ENCODE measurements at regions not wholly inside any gene's neighbourhood (a gene's known extent, or its start where the extent isn't known, plus 50 kb on each side); places are given as distances from the start of the nearest gene placed in this dataset.

- Mint-ChIP-seq H3K4me3 (no peak overlapping the region), H3K27me3 (ENCODE audit: low read depth) (no peaks in the 10 kb centered on the region), H3K4me1 (no peaks in the 10 kb centered on the region), H3K9me3 (no peaks in the 10 kb centered on the region), H3K36me3 (ENCODE audit: low read depth) (no peaks in the 10 kb centered on the region), H3K27ac (ENCODE audit: unreplicated experiment) (no peak overlapping the region)
- no peak for DNase-seq (ENCODE audit: low read depth, low spot score)
- TF ChIP-seq, protein P1, sequence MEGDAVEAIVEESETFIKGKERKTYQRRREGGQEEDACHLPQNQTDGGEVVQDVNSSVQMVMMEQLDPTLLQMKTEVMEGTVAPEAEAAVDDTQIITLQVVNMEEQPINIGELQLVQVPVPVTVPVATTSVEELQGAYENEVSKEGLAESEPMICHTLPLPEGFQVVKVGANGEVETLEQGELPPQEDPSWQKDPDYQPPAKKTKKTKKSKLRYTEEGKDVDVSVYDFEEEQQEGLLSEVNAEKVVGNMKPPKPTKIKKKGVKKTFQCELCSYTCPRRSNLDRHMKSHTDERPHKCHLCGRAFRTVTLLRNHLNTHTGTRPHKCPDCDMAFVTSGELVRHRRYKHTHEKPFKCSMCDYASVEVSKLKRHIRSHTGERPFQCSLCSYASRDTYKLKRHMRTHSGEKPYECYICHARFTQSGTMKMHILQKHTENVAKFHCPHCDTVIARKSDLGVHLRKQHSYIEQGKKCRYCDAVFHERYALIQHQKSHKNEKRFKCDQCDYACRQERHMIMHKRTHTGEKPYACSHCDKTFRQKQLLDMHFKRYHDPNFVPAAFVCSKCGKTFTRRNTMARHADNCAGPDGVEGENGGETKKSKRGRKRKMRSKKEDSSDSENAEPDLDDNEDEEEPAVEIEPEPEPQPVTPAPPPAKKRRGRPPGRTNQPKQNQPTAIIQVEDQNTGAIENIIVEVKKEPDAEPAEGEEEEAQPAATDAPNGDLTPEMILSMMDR (conservative IDR thresholded peaks at IDR 0.05) = no peak
These were observed 143.5 kb downstream of the TFPI2 start for GRCh38 chr7:93747019-93747418.

GRCh38 chr7:93739424-93739823 is 151.1 kb downstream of the TFPI2 start:
- H3K36me3 Mint-ChIP-seq (ENCODE audit: low read depth) = no peaks in the 10 kb centered on the region
- H3K27me3 Mint-ChIP-seq (ENCODE audit: low read depth) = no peaks in the 10 kb centered on the region
- TF ChIP-seq, protein P1 (conservative IDR thresholded peaks at IDR 0.05) = no peak
- H3K4me1 Mint-ChIP-seq = no peaks in the 10 kb centered on the region
- no peak overlapping the region for H3K4me3 Mint-ChIP-seq
- H3K9me3 Mint-ChIP-seq = no peaks in the 10 kb centered on the region
- no peak overlapping the region for H3K27ac Mint-ChIP-seq (ENCODE audit: unreplicated experiment)
- no peak for DNase-seq (ENCODE audit: low read depth, low spot score)

- TF ChIP-seq, protein P1 (conservative IDR thresholded peaks at IDR 0.05) = no peak
- Mint-ChIP-seq H3K27ac (ENCODE audit: unreplicated experiment) (no peak overlapping the region), H3K9me3 (no peaks in the 10 kb centered on the region), H3K4me1 (no peaks in the 10 kb centered on the region), H3K27me3 (ENCODE audit: low read depth) (no peaks in the 10 kb centered on the region), H3K4me3 (no peak overlapping the region), H3K36me3 (ENCODE audit: low read depth) (no peaks in the 10 kb centered on the region)
- DNase-seq (ENCODE audit: low read depth, low spot score) = no peak
These were observed 152.6 kb downstream of the TFPI2 start for GRCh38 chr7:93737953-93738352.

DNA sequence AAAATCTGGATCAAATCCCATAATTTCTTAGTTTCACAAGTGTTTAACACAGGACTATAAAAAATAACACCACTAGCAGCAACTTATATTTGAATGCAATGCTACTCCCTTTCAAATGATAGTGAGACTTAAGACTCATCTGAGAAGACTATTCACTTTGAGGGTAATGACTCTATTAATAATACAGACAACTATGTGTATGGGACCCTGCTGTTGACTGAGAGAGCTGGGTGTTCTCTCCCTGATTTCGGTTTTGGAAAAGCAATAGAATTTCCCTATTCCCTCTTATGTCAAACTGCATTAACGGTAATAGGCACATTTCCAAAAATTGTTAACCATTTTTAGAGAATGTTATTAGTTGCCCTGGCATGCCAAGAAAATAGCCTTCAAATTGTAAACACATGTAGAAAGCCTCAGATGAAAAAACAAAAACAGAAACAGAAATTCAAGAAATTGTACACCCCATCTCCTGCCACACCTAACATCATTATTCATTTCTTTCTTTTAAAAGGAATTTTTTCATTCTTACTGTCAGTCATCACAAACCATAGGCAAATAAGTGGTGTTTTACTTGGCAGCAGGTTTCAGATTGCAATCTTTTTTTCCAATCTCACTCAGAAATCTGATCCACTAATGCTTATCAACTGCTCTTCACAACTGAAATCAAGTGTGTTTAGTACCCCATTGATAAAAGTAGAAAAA is 153.7 kb downstream of the TFPI2 start:
- DNase-seq (ENCODE audit: low read depth, low spot score) = no peak
- Mint-ChIP-seq H3K27me3 (ENCODE audit: low read depth) (no peaks in the 10 kb centered on the region), H3K27ac (ENCODE audit: unreplicated experiment) (no peak overlapping the region), H3K36me3 (ENCODE audit: low read depth) (peaks cover 4% of the 10 kb centered on the region), H3K4me3 (no peak overlapping the region), H3K4me1 (no peaks in the 10 kb centered on the region), H3K9me3 (peaks cover 3% of the 10 kb centered on the region)
- TF ChIP-seq, protein P1 (conservative IDR thresholded peaks at IDR 0.05) = no peak

DNA sequence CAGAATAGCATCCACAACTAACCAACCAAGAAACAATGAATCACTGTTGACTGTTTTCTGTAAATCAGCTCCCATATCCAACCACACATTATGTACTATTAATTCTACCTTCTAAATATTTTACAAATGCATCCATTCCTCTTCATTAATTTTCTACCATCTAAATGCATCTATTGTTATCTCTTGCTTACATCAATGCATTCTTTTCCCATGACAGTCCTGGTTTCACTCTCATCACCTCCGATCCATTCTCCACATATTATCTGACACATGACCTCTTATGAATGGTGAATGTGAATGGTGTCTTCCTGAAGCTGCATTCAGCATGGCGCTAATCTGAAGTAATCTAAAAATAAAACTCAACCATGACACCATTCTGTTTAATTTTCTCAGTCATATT is 153.8 kb upstream of the CALCR start:
- TF ChIP-seq, protein P1 (conservative IDR thresholded peaks at IDR 0.05) = no peak
- Mint-ChIP-seq H3K9me3 (peaks cover 6% of the 10 kb centered on the region), H3K4me1 (no peaks in the 10 kb centered on the region), H3K27me3 (ENCODE audit: low read depth) (no peaks in the 10 kb centered on the region), H3K27ac (ENCODE audit: unreplicated experiment) (no peak overlapping the region), H3K36me3 (ENCODE audit: low read depth) (peaks cover 6% of the 10 kb centered on the region), H3K4me3 (no peak overlapping the region)
- no peak for DNase-seq (ENCODE audit: low read depth, low spot score)
